IPS-15b (cell line): ENCODE measurements at regions not wholly inside any gene's neighbourhood (a gene's known extent, or its start where the extent isn't known, plus 50 kb on each side); places are given as distances from the start of the nearest gene placed in this dataset.

ENCODE experiments used
- H3K27me3 ChIP-seq: one replicate; pipeline ENCODE4 v1.6.1; 2013; ENCODE audit warnings: low read length; ENCODE audit not compliant: control insufficient read depth, insufficient read depth
- H3K36me3 ChIP-seq: one replicate; pipeline ENCODE4 v1.6.1; 2013; ENCODE audit warnings: low read length; ENCODE audit not compliant: control insufficient read depth, insufficient read depth
- H3K4me1 ChIP-seq: one replicate; pipeline ENCODE4 v1.6.1; 2013; ENCODE audit warnings: mild to moderate bottlenecking, low read length; ENCODE audit not compliant: control insufficient read depth, insufficient read depth
- H3K4me3 ChIP-seq: one replicate; pipeline ENCODE4 v1.5.1; 2013; ENCODE audit warnings: low read depth, low read length
- H3K9ac ChIP-seq: one replicate; pipeline ENCODE4 v1.6.1; 2013; ENCODE audit warnings: low read depth, mild to moderate bottlenecking, low read length
- H3K9me3 ChIP-seq: one replicate; pipeline ENCODE4 v1.6.1; 2013; ENCODE audit warnings: mild to moderate bottlenecking, low read length; ENCODE audit not compliant: control insufficient read depth, insufficient read depth

DNA sequence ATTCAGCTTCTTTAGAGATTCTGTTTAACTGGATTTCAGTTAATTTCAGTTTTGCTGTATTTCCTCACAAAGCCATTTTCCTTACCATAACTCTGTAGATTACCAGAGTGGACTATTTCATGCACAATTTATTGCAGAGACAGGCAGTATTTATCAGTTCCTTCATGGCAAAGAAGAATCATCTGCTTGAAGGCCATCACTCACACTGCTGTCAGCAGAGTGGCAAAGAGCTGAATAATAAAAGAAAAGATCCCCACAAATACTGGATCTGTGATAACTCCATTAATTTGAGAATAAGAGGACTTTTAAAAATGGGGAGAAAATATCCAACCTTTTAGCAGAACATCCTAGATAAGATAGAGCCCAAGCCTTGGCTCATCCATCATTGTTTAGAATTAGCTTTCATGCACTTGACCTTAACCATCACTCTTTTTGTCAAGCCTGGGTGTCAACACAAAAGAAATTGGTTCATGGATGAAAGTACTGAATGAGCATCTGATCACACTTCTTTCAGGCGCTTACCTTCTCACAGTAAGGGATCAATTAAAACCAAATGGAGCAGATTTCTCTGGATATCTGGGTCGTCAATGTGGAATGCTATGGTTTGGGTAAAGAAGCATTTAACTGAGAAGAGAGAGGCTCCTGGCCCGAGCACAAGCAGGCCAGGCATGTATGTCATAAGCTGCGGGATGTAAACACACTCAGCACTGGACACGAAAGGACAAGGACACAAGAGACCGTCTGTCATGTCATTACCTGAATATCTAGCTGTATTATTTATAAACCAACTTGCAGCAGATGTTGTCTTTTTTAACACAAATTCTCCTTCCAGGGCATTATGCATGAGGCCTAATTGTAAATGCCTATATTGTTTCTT, 376.2 kb downstream of the ZNF521 start:
- no peak overlapping the region for H3K4me3 ChIP-seq
- H3K27me3 ChIP-seq: no peaks in the 10 kb centered on the region
- H3K9ac ChIP-seq: no peak overlapping the region
- H3K36me3 ChIP-seq: no peaks in the 10 kb centered on the region
- no peaks in the 10 kb centered on the region for H3K9me3 ChIP-seq
- H3K4me1 ChIP-seq: peaks cover 3% of the 10 kb centered on the region

DNA sequence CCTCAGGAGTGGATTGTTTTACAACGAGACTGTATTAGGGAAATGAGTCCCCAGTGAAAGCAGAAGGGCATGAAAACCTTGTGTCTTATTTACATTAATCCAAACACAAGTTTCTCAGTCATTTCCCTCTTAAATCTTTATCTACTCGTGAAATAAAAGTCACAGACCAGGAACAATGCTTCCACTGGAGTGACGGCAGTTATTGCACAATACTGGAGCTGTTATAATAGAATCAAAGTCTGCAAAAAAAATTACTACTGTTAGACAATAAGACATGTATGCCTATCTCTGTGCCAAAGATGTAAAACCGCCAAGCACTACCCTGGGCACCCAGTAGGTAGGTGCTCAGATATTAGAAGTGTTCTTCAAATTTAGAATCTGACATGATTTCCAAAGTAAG, 375.5 kb downstream of the ZNF521 start:
- H3K4me3 ChIP-seq: no peak overlapping the region
- no peaks in the 10 kb centered on the region for H3K36me3 ChIP-seq
- no peaks in the 10 kb centered on the region for H3K9me3 ChIP-seq
- peaks cover 3% of the 10 kb centered on the region for H3K4me1 ChIP-seq
- H3K9ac ChIP-seq: no peak overlapping the region
- no peaks in the 10 kb centered on the region for H3K27me3 ChIP-seq

DNA sequence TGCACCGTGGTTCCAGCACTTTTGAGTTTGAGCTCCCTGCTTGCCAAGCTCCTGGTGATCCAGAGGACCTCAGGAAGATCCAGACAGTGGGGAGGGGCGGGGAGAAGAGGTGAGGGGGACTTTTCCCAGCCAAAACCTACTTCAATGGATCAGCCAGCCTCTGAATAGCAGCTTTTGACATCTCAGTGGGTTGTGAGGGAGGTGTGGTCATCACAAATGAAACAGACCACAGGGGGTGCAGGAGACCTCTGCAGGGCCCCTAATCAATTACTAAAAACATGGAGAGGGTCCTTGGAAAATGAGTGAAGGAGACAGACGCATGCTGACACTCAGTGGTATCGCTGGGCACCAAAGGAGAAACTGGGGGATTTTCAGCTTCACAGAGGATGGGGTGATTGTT, 372.7 kb downstream of the ZNF521 start:
- Histone ChIP-seq H3K27me3 (peaks cover 3% of the 10 kb centered on the region), H3K9ac (no peak overlapping the region), H3K4me3 (no peak overlapping the region), H3K36me3 (no peaks in the 10 kb centered on the region), H3K4me1 (peaks cover 12% of the 10 kb centered on the region), H3K9me3 (no peaks in the 10 kb centered on the region)

DNA sequence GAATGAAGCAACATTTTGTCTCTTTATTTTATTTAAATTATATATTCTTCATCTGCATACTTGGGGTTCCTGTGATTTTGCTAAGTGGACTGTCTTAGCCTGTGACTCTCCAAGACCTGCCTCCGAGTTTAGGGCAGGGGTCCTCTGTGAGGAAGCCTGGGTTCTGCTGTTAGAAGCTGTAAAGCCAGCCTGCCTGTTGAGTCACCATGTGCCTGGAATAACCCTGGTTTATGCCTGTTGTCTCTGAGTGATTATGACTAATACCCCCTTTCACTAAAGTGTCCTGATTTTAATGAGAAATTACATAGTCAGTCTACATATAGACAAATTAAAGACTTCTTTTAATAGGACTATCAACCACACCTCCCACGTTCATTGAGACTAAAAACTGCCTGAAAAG, 369.1 kb downstream of the ZNF521 start:
- Histone ChIP-seq H3K27me3 (peaks cover 3% of the 10 kb centered on the region), H3K4me1 (peaks cover 20% of the 10 kb centered on the region), H3K36me3 (no peaks in the 10 kb centered on the region), H3K9me3 (no peaks in the 10 kb centered on the region), H3K9ac (no peak overlapping the region), H3K4me3 (no peak overlapping the region)

DNA sequence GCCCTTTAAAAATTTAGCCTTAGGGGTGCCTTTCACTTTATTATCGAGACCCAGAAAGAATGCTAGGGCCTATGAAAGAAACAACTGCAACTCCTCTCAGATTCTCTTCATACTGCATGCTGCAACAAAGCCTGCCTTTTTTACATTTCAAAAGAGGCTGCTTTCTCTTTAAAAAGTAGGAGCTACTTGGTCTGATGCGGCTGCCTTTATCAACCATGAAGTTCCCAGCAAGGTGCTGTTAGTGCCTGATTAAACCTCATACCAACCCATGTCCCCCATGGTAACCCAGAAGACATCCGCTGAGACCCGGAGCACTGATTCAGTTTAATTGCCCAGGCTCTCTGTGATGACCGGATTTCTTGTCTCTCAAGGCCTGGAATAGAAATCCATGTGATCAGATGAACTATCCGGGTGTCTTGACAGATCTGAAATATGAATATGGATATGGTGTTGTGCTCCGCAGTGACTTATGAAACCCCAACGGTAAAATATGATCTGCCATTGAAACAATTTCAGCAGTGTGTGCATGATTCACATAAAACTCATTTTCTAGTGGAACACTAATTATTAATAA, 368.3 kb downstream of the ZNF521 start:
- Histone ChIP-seq H3K9ac (no peak overlapping the region), H3K27me3 (peaks cover 3% of the 10 kb centered on the region), H3K4me1 (peaks cover 24% of the 10 kb centered on the region), H3K4me3 (no peak overlapping the region), H3K9me3 (no peaks in the 10 kb centered on the region), H3K36me3 (no peaks in the 10 kb centered on the region)

DNA sequence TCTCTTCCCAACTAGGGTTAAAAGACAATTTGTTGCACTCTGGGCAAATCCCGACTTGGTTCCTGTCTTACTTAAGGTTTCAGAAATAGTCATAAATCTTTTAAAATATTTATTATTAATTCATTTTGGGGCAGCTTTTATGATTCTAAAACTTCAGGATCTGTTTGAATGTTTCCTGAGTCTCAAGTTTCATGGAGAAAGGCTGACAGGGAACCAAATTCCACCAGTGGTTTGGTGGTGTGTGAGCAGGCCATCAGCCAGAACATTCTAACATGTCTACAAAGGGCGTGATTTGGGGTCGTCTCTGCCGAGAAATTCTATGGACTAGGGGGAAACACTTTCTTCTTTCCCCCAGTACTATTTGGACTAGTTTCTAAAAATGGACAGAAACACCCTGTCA, 366.4 kb downstream of the ZNF521 start:
- Histone ChIP-seq H3K9ac (no peak overlapping the region), H3K27me3 (peaks cover 3% of the 10 kb centered on the region), H3K9me3 (no peaks in the 10 kb centered on the region), H3K4me1 (peaks cover 21% of the 10 kb centered on the region), H3K36me3 (no peaks in the 10 kb centered on the region), H3K4me3 (no peak overlapping the region)

DNA sequence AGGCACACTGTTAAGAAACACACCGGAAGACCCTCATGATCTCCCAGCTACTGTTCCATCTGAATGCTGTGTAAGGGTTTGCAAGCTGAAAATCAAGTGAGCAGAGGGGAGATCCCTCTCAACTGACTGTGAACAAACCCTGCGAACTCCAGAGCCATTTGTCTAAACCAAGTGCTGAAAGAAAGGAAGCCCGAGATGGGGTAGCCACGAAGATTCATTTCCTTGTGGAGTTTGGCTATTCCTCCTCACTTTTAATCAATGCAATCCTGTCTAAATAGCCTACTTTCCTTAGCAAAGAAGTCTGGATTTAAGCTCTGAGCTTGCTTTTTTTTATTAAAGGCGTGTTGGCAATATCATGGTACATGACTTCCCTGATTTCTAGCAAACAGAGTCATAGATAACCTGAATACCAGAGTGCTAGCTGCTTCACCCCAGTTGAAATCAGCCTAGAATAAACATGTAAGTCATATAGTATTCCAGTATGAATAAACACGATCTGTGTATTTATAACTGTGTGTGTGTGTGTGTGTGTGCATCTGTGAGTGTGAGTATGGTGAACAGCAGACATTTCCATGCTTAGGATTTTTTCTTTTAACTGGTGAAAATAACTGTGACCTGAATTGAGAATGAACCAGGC, 365.2 kb downstream of the ZNF521 start:
- Histone ChIP-seq H3K4me3 (no peak overlapping the region), H3K27me3 (peaks cover 3% of the 10 kb centered on the region), H3K36me3 (no peaks in the 10 kb centered on the region)

DNA sequence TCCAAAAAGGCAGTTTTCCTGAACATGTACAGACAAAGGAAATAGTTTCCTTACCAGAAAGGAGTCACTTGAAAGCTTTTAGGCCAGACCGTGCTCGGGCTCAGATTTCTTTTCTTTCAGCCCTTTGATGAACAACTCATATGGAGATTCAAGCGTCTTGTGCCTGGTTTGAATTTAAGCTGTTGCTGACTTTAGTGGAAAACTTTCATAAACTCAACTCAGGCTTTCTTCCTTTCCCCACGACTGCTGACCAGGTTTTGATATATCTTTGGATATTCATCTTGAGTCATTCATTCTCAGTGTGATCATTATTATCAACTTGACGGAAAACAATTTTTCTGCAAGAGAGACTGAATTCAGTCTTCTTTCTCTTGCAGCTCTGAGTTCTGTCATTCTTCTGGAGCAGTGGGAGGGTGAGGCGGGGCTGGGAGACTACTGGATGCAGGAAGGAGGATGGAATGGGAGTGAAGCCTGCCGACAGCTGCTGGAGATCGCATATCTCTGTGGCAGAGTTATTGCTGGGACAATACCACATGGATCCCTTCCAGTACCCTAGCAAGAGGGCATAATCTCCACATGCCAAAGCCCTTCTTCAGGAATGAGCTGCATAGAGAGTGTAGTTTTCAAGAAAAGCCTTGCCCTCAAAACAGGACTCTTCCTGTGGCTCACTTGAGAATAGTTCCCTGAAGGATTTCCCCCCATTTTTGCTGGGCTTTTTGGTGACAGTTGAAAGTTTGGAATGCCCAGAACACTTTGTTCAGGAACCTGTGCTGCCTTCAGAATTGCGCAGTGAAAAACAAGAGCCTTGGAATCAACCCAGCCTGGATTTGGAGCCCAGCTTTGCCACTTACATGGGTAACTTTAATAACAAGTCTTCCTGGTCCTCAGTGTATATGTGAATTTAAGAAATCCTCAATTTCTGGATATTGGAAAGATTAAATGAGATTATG, 364.4 kb downstream of the ZNF521 start:
- Histone ChIP-seq H3K4me3 (no peak overlapping the region), H3K9me3 (no peaks in the 10 kb centered on the region), H3K9ac (no peak overlapping the region), H3K4me1 (peaks cover 21% of the 10 kb centered on the region), H3K36me3 (no peaks in the 10 kb centered on the region), H3K27me3 (no peaks in the 10 kb centered on the region)

More for the DNA sequence above, 365.2 kb downstream of the ZNF521 start:
- no peaks in the 10 kb centered on the region for H3K9me3 ChIP-seq
- peaks cover 21% of the 10 kb centered on the region for H3K4me1 ChIP-seq
- no peak overlapping the region for H3K9ac ChIP-seq

DNA sequence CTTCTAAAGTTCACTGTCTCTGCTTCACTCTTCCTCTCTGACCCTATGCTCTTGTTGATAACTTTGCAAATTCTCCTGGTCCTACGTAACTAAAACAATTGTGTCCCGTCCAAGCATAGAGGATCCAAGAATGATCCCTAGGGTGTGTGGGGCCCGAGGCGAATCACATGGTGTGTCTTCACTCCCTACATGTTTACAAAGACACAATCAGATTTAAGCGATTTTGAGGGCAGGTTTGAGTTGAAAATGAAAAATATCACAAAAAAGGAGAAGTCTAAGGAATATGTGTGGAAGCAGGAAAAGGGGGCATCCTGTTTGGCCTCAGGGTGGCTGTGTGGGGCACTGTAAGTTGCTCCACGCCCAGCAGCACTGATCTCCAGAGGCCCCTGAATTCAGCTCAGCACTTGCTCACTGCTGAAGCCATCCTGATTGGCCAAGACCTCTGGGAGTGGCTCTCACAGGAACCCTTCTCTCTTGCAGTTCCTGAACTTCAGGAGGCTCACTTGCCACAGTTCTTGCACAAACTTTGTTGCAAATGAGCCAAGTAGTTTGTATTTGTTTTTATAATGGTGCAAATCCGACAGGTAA, 363.6 kb downstream of the ZNF521 start:
- H3K27me3 ChIP-seq: no peaks in the 10 kb centered on the region
- H3K9me3 ChIP-seq: no peaks in the 10 kb centered on the region
- no peak overlapping the region for H3K9ac ChIP-seq
- peaks cover 16% of the 10 kb centered on the region for H3K4me1 ChIP-seq
- no peak overlapping the region for H3K4me3 ChIP-seq
- no peaks in the 10 kb centered on the region for H3K36me3 ChIP-seq

DNA sequence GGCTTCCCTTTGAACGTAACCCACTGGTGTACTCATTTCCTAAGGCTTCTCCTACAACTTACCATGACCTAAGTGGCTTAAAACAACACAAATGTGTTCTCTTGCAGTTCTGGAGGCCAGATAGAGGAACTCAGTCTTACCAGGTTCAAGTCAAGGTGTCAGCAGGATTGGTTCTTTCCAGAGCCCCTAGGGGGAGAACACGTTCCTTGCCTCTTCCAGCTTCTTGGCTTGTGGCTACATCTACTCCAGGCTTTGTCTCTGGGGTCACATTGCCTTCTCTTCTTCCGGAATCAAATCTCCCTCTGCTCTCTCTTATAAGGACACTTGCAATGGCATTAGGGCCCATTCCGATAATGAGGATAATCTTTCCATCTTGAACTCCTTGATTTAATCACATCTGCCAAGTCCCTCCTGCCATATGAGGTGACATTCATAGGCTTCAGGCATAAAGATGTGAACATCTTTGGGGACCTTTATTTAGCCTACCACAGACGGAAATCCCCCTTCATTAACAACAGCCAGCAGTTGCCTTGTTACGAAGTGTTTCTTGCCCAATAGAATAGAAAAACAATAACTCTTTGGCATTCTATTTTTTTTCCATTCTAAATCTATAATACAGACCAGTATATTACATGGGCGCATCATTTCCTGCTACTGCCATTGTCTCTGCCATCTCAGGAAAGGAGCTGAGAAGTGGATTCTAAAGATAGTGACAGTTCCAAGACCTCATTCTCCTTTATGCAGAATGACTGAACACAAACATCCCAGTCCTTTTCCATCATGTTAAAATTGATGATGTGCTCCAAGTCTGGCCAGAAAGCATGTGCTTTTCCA, 362.0 kb downstream of the ZNF521 start:
- Histone ChIP-seq H3K9me3 (no peaks in the 10 kb centered on the region), H3K36me3 (no peaks in the 10 kb centered on the region), H3K4me1 (peaks cover 12% of the 10 kb centered on the region), H3K4me3 (no peak overlapping the region), H3K9ac (no peak overlapping the region), H3K27me3 (no peaks in the 10 kb centered on the region)
